Keratinocyte (primary cell): ENCODE measurements at regions not wholly inside any gene's neighbourhood (a gene's known extent, or its start where the extent isn't known, plus 50 kb on each side); places are given as distances from the start of the nearest gene placed in this dataset.

ENCODE experiments used
- DNase-seq: peaks from one replicate; pipeline ENCODE4 v3.0.0-alpha.2; 2011; ENCODE audit warnings: low read depth, missing footprints, low spot score
- FAIRE-seq: peaks from 2 replicates; lab custom pipeline; 2011; peaks lifted over from hg19 to GRCh38; lab: Jason Lieb, UNC
- H2AFZ ChIP-seq: 2 replicates; pipeline ENCODE4 v1.6.0; 2012; ENCODE audit warnings: low read length, control low read depth, inconsistent platforms; ENCODE audit not compliant: control insufficient read depth
- H3K27ac ChIP-seq: 2 replicates; pipeline ENCODE4 v1.5.1; 2011; ENCODE audit warnings: low read length; ENCODE audit not compliant: control insufficient read depth, insufficient read depth
- H3K27me3 ChIP-seq: 3 replicates; pipeline ENCODE4 v1.6.0; 2011; ENCODE audit warnings: low read length; ENCODE audit not compliant: control insufficient read depth, insufficient read depth; ENCODE audit errors: extremely low read depth
- H3K36me3 ChIP-seq, 2 experiments: 2 replicates in 1 of 2; 3 replicates in 1 of 2; pipeline ENCODE4 v1.5.1; 2011; ENCODE audit warnings: low read length in 2 of 2, mild to moderate bottlenecking in 1 of 2; ENCODE audit not compliant: control insufficient read depth in 2 of 2, insufficient read depth in 2 of 2; ENCODE audit errors: extremely low read depth in 1 of 2
- H3K4me1 ChIP-seq: 3 replicates; pipeline ENCODE4 v1.5.1; 2011; ENCODE audit warnings: low read length; ENCODE audit not compliant: control insufficient read depth, insufficient read depth; ENCODE audit errors: extremely low read depth
- H3K4me2 ChIP-seq: 3 replicates; pipeline ENCODE4 v1.6.0; 2011; ENCODE audit warnings: low read depth, low read length; ENCODE audit not compliant: control insufficient read depth, insufficient read depth; ENCODE audit errors: extremely low read depth
- H3K4me3 ChIP-seq, 3 experiments: fragments of 200-600 bp in 1 of 3; sonication (generic) in 1 of 3; 2 replicates in 2 of 3; 3 replicates in 1 of 3; pipeline ENCODE4 v1.5.1; 2011 to 2016; ENCODE audit warnings: low read length in 3 of 3, mild to moderate bottlenecking in 3 of 3, control low read depth in 2 of 3, inconsistent platforms in 1 of 3, low read depth in 1 of 3, mixed read lengths in 1 of 3, mixed run types in 1 of 3, moderate library complexity in 1 of 3; ENCODE audit not compliant: control insufficient read depth in 2 of 3, insufficient read depth in 2 of 3; ENCODE audit errors: extremely low read depth in 1 of 3
- H3K79me2 ChIP-seq: 2 replicates; pipeline ENCODE4 v1.6.0; 2012; ENCODE audit warnings: low read length; ENCODE audit not compliant: control insufficient read depth, insufficient read depth
- H3K9ac ChIP-seq: 3 replicates; pipeline ENCODE4 v1.6.0; 2011; ENCODE audit warnings: low read length; ENCODE audit not compliant: control insufficient read depth, insufficient read depth; ENCODE audit errors: extremely low read depth
- H3K9me1 ChIP-seq: 3 replicates; pipeline ENCODE4 v1.6.0; 2011; ENCODE audit warnings: low read length; ENCODE audit not compliant: control insufficient read depth, insufficient read depth; ENCODE audit errors: extremely low read depth
- H3K9me3 ChIP-seq: 2 replicates; pipeline ENCODE4 v1.5.1; 2012; ENCODE audit warnings: low read depth, low read length; ENCODE audit not compliant: control insufficient read depth
- H4K20me1 ChIP-seq: 3 replicates; pipeline ENCODE4 v1.6.0; 2011; ENCODE audit warnings: low read length; ENCODE audit not compliant: control insufficient read depth, insufficient read depth; ENCODE audit errors: extremely low read depth
- EZH2 ChIP-seq: IDR thresholded peaks from one replicate; pipeline ENCODE4 v1.6.1; 2012; ENCODE audit warnings: inconsistent platforms, mild to moderate bottlenecking, low read length, moderate library complexity
- dilution Hi-C: fragments of 300-500 bp; cut with MboI; formaldehyde crosslinking; loops from one replicate; pipeline ENCODE4 v1.7.0; 2020; ENCODE audit warnings: low sequenced_read_pairs; ENCODE audit not compliant: extremely low pct_ligation_motif_present
- TF ChIP-seq, protein P1 (sequence below), 3 experiments: IDR thresholded peaks in 1 of 3; conservative IDR thresholded peaks in 1 of 3; optimal IDR thresholded peaks in 1 of 3; 2 replicates in 2 of 3; 3 replicates in 1 of 3; pipeline versions ENCODE3 to v1.5.1; 2011; ENCODE audit warnings: low read length in 3 of 3, mild to moderate bottlenecking in 3 of 3, moderate library complexity in 2 of 3, control low read depth in 1 of 3, inconsistent platforms in 1 of 3; ENCODE audit not compliant: insufficient read depth in 2 of 3; ENCODE audit errors: extremely low read depth in 1 of 3

DNA sequence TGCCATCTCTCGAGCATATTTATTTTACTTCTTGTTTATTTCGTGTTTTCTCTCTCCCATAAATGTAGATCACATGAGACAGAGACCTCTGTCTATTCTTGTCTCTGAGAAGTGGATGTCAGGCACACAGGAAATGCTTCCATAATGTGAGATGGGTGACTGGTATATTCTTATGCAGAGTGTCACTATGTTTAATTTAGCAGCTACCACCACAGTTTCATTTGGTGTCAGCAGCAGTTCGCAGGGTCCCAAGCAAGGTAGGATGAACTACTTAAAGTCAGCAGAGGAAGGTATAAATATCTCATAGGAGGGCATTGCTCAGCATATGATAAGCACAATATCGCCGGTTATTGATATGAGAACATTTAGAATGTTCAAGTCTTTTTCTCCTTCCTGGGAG, 180.9 kb upstream of the CNTN1 start:
- Histone ChIP-seq H3K27me3 (no peaks in the 10 kb centered on the region), H3K9me3 (no peaks in the 10 kb centered on the region), H3K36me3 (no peaks in the 10 kb centered on the region), H3K4me1 (peaks cover 15% of the 10 kb centered on the region), H3K9me1 (no peaks in the 10 kb centered on the region), H3K4me3 (no peak overlapping the region), H3K9ac (no peak overlapping the region), H4K20me1 (no peaks in the 10 kb centered on the region), H3K79me2 (no peaks in the 10 kb centered on the region), H3K27ac (no peak overlapping the region), H3K4me2 (no peak overlapping the region), H2AFZ (no peak overlapping the region)
- no peak for TF ChIP-seq EZH2
- FAIRE-seq (no peak), DNase-seq (no peak)
- dilution Hi-C loops = no loop called here

DNA sequence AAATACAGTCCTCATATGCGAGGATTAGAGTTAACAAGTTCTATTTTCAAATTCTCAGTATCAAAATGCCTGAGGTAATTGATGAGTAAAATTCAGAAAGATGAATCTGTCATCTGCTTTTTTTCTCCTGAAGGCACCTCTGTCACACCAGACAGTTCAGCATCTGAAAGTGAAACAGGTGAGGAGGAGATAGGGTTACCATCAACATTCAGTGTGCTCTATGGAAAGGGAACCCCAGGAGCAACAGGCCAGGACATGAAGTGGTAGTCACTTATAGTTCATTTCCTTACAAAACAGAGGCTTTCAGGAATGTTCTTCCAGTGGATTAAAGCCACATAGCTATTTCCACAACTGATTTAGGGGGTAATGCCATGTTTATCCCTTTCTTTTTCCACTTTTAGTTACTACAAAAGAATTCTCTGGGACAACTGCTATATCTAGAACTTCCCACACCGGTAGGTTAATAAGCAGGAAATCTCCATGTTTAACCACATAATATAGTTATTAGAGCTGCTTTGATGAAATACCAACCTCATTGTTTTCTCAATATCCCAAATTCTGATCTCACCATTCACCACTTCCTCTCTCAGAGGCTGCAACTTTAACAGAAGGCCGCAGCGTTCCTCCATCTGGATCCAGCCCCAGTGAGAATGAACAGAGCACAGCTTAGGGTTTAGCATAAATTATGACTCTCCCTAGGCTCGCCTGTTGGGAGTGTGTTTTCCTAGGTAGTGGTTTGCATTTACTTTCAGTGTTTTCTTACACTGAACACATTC, 177.0 kb upstream of the CNTN1 start:
- dilution Hi-C loops = no loop called here
- peak; percentile 73 for FAIRE-seq
- Histone ChIP-seq H3K4me3 (peak overlapping the region in 1 of 3 experiments; percentile 29), H2AFZ (peak overlapping the region; percentile 66), H3K27ac (no peak overlapping the region), H3K4me2 (peak overlapping the region; percentile 55), H3K4me1 (peaks cover 15% of the 10 kb centered on the region), H3K9ac (no peak overlapping the region), H3K27me3 (no peaks in the 10 kb centered on the region), H3K79me2 (no peaks in the 10 kb centered on the region), H3K9me3 (no peaks in the 10 kb centered on the region), H3K36me3 (no peaks in the 10 kb centered on the region), H3K9me1 (no peaks in the 10 kb centered on the region), H4K20me1 (no peaks in the 10 kb centered on the region)
- TF ChIP-seq EZH2 = no peak
- TF ChIP-seq, protein P1, sequence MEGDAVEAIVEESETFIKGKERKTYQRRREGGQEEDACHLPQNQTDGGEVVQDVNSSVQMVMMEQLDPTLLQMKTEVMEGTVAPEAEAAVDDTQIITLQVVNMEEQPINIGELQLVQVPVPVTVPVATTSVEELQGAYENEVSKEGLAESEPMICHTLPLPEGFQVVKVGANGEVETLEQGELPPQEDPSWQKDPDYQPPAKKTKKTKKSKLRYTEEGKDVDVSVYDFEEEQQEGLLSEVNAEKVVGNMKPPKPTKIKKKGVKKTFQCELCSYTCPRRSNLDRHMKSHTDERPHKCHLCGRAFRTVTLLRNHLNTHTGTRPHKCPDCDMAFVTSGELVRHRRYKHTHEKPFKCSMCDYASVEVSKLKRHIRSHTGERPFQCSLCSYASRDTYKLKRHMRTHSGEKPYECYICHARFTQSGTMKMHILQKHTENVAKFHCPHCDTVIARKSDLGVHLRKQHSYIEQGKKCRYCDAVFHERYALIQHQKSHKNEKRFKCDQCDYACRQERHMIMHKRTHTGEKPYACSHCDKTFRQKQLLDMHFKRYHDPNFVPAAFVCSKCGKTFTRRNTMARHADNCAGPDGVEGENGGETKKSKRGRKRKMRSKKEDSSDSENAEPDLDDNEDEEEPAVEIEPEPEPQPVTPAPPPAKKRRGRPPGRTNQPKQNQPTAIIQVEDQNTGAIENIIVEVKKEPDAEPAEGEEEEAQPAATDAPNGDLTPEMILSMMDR (optimal IDR thresholded peaks at IDR 0.05 in 1 of 3, IDR thresholded peaks at IDR 0.05 in 1 of 3, conservative IDR thresholded peaks at IDR 0.05 in 1 of 3; ENCODE audit: extremely low read depth in 1 of 3, insufficient read depth in 2 of 3, low read length in 3 of 3) = no peak
- DNase-seq = no peak
